Sigmoid colon (tissue), 4 donors: ENCODE measurements at regions not wholly inside any gene's neighbourhood (a gene's known extent, or its start where the extent isn't known, plus 50 kb on each side); places are given as distances from the start of the nearest gene placed in this dataset.

Source experiments
- EP300 ChIP-seq, 4 donors: sonication (generic); formaldehyde crosslinking; IDR thresholded peaks; one replicate each; pipeline ENCODE4 v1.6.1; 2017; ENCODE audit warnings: antibody characterized with exemption in 4 of 4
- POLR2A ChIP-seq, 2 donors: fragments of 450-650 bp; IDR thresholded peaks; one replicate each; pipeline ENCODE4 v1.6.1; 2016; ENCODE audit warnings: antibody characterized with exemption in 2 of 2, mild to moderate bottlenecking in 2 of 2, moderate library complexity in 2 of 2
- POLR2AphosphoS5 ChIP-seq, 4 donors: sonication (generic); formaldehyde crosslinking; IDR thresholded peaks; one replicate each; pipeline ENCODE4 v1.6.1; 2017; ENCODE audit warnings: antibody characterized with exemption in 4 of 4
- TF ChIP-seq, protein P1 (sequence below), 4 experiments: fragments of 450-650 bp in 3 of 4; fragments of 200-600 bp in 1 of 4; IDR thresholded peaks; one replicate each; pipeline ENCODE4 v1.5.1; 2016 to 2019; ENCODE audit warnings: antibody characterized with exemption in 4 of 4, mild to moderate bottlenecking in 3 of 4, moderate library complexity in 2 of 4

GRCh38 chr16:85481206-85481605 lies 131.9 kb upstream of the GSE1 start:
- TF ChIP-seq, protein P1, sequence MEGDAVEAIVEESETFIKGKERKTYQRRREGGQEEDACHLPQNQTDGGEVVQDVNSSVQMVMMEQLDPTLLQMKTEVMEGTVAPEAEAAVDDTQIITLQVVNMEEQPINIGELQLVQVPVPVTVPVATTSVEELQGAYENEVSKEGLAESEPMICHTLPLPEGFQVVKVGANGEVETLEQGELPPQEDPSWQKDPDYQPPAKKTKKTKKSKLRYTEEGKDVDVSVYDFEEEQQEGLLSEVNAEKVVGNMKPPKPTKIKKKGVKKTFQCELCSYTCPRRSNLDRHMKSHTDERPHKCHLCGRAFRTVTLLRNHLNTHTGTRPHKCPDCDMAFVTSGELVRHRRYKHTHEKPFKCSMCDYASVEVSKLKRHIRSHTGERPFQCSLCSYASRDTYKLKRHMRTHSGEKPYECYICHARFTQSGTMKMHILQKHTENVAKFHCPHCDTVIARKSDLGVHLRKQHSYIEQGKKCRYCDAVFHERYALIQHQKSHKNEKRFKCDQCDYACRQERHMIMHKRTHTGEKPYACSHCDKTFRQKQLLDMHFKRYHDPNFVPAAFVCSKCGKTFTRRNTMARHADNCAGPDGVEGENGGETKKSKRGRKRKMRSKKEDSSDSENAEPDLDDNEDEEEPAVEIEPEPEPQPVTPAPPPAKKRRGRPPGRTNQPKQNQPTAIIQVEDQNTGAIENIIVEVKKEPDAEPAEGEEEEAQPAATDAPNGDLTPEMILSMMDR (IDR thresholded peaks at IDR 0.05): no peak
- TF ChIP-seq POLR2A (IDR thresholded peaks at IDR 0.05): no peak
- TF ChIP-seq EP300 (IDR thresholded peaks at IDR 0.05): no peak
- no peak for TF ChIP-seq POLR2AphosphoS5 (IDR thresholded peaks at IDR 0.05)
